CD4-positive, alpha-beta T cell (primary cell): ENCODE measurements at regions not wholly inside any gene's neighbourhood (a gene's known extent, or its start where the extent isn't known, plus 50 kb on each side); places are given as distances from the start of the nearest gene placed in this dataset.

Experiments used
- ATAC-seq: fragments of 200-7000 bp; cut with Tn5 transposase; one replicate; pipeline ENCODE4 v1.10.0; 2022; ENCODE audit warnings: mild to moderate bottlenecking; ENCODE audit not compliant: poor library complexity
- CTCF ChIA-PET: fragments of 350-600 bp; sonication (Branson Sonifier 250); formaldehyde crosslinking; loops from one replicate; lab custom pipeline; 2021; ENCODE audit warnings: antibody characterized with exemption, inconsistent platforms; lab: Charles Lee
- POLR2A ChIA-PET: fragments of 350-600 bp; sonication (Branson Sonifier 250); formaldehyde crosslinking; loops from one replicate; lab custom pipeline; 2021; ENCODE audit warnings: antibody characterized with exemption, inconsistent platforms; lab: Charles Lee
- DNase-seq, 14 experiments: peaks; one replicate each; pipeline ENCODE4 v3.0.0-alpha.2; 2013 to 2020; ENCODE audit warnings: mixed read lengths in 2 of 14
- H3K27ac ChIP-seq, 2 donors: one replicate each; pipeline versions ENCODE4 v1.5.1 to v1.7.0; 2013; ENCODE audit warnings: low read length in 2 of 2, low read depth in 1 of 2, mild to moderate bottlenecking in 1 of 2
- H3K27me3 ChIP-seq, 2 experiments: 1 replicate in 1 of 2; 2 replicates in 1 of 2; pipeline versions ENCODE4 v1.6.1 to v1.7.0; 2013; ENCODE audit warnings: low read length in 2 of 2, control low read depth in 1 of 2, mild to moderate bottlenecking in 1 of 2, moderate library complexity in 1 of 2; ENCODE audit not compliant: insufficient read depth in 2 of 2, control insufficient read depth in 1 of 2
- H3K36me3 ChIP-seq: one replicate; pipeline ENCODE4 v1.6.1; 2013; ENCODE audit warnings: low read length, control low read depth; ENCODE audit not compliant: insufficient read depth
- H3K4me1 ChIP-seq: one replicate; pipeline ENCODE4 v1.6.1; 2013; ENCODE audit warnings: low read length, control low read depth; ENCODE audit not compliant: insufficient read depth
- H3K4me3 ChIP-seq: one replicate; pipeline ENCODE4 v1.5.1; 2013; ENCODE audit warnings: mild to moderate bottlenecking, low read length, moderate library complexity
- H3K9me3 ChIP-seq, 2 experiments: 1 replicate in 1 of 2; 2 replicates in 1 of 2; pipeline versions ENCODE4 v1.6.1 to v1.7.0; 2013; ENCODE audit warnings: low read length in 2 of 2, mild to moderate bottlenecking in 2 of 2, control low read depth in 1 of 2, moderate library complexity in 1 of 2; ENCODE audit not compliant: control insufficient read depth in 1 of 2, insufficient read depth in 1 of 2
- H3K27ac Mint-ChIP-seq: one replicate; pipeline ENCODE4 v1.8.0; 2020; ENCODE audit warnings: mixed read lengths
- H3K27me3 Mint-ChIP-seq: one replicate; pipeline ENCODE4 v1.8.0; 2021; ENCODE audit warnings: mixed read lengths
- H3K36me3 Mint-ChIP-seq: one replicate; pipeline ENCODE4 v1.8.0; 2021; ENCODE audit warnings: low read depth, mixed read lengths
- H3K4me1 Mint-ChIP-seq: one replicate; pipeline ENCODE4 v1.8.0; 2021; ENCODE audit warnings: low read depth, mixed read lengths
- H3K4me3 Mint-ChIP-seq: one replicate; pipeline ENCODE4 v1.8.0; 2020; ENCODE audit warnings: mild to moderate bottlenecking, mixed read lengths
- H3K9me3 Mint-ChIP-seq: one replicate; pipeline ENCODE4 v1.8.0; 2020; ENCODE audit warnings: mixed read lengths
- intact Hi-C, 2 experiments: fragments of 100-400 bp; cut with DNase I in 1 of 2; cut with micrococcal nuclease in 1 of 2; formaldehyde crosslinking; loops; one replicate each; pipeline versions ENCODE4 v1.15.1 to v1.9.0; 2023 to 2025; cut with DNase I, micrococcal nuclease
- TF ChIP-seq, protein P1 (sequence below): fragments of 200-600 bp; IDR thresholded peaks from one replicate; pipeline ENCODE4 v1.8.0; 2022; ENCODE audit warnings: antibody characterized with exemption, mild to moderate bottlenecking

DNA sequence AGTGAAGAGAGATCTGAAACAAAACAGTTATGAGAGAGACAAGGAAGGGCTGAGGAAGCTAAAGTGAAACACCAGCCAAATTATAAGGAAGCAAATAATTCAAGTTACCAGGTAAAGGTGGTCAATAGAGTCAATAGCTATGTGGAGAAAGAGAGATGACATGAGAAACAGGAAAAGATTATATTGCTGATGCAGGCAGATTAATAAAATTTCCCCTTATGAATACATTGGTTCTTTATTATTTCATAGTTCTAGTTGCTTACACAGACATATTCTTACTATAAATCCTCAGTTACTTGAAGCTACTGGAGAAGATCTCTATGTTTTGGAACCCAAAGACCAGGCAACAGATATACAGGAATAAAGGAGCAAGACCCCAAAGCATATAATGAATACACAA is 273.7 kb upstream of the CTSO start:
- POLR2A ChIA-PET = no interaction called here
- Histone ChIP-seq H3K9me3 (no peaks in the 10 kb centered on the region), H3K4me3 (no peak overlapping the region), H3K4me1 (no peaks in the 10 kb centered on the region), H3K27me3 (no peaks in the 10 kb centered on the region), H3K27ac (no peak overlapping the region), H3K36me3 (no peaks in the 10 kb centered on the region)
- TF ChIP-seq, protein P1, sequence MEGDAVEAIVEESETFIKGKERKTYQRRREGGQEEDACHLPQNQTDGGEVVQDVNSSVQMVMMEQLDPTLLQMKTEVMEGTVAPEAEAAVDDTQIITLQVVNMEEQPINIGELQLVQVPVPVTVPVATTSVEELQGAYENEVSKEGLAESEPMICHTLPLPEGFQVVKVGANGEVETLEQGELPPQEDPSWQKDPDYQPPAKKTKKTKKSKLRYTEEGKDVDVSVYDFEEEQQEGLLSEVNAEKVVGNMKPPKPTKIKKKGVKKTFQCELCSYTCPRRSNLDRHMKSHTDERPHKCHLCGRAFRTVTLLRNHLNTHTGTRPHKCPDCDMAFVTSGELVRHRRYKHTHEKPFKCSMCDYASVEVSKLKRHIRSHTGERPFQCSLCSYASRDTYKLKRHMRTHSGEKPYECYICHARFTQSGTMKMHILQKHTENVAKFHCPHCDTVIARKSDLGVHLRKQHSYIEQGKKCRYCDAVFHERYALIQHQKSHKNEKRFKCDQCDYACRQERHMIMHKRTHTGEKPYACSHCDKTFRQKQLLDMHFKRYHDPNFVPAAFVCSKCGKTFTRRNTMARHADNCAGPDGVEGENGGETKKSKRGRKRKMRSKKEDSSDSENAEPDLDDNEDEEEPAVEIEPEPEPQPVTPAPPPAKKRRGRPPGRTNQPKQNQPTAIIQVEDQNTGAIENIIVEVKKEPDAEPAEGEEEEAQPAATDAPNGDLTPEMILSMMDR = no peak
- DNase-seq = no peak
- no peak overlapping the region for H3K4me3 Mint-ChIP-seq
- H3K27me3 Mint-ChIP-seq = no peaks in the 10 kb centered on the region
- H3K9me3 Mint-ChIP-seq = no peaks in the 10 kb centered on the region
- intact Hi-C loops = no loop called here
- no peak overlapping the region for H3K27ac Mint-ChIP-seq
- no peaks in the 10 kb centered on the region for H3K4me1 Mint-ChIP-seq
- no peak for ATAC-seq
- no peaks in the 10 kb centered on the region for H3K36me3 Mint-ChIP-seq
- CTCF ChIA-PET = no interaction called here

DNA sequence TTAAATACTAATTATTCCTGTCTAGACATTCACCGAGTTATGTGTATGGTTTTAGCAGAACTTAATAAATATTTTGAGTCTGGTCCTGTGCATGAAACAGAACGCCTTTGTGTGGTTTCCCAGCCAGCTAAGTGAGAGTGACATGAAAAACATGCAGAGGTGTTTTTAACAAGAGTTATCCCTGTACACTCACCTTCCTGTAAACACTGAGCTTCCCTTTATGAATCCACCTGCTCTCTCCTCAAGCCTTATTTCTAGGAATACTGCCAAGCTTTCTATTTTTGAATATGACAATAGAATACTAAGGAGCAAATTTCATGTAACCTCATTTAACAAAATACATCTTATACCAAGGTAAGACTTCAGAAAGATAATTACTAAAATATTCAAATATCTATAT is 270.3 kb upstream of the CTSO start:
- Histone ChIP-seq H3K4me1 (no peaks in the 10 kb centered on the region), H3K27ac (no peak overlapping the region), H3K27me3 (no peaks in the 10 kb centered on the region), H3K36me3 (no peaks in the 10 kb centered on the region), H3K4me3 (no peak overlapping the region), H3K9me3 (peaks cover 0 to under 1% of the 10 kb centered on the region in 2 experiments)
- Mint-ChIP-seq H3K27ac (no peak overlapping the region), H3K4me1 (no peaks in the 10 kb centered on the region), H3K4me3 (no peak overlapping the region), H3K9me3 (no peaks in the 10 kb centered on the region), H3K27me3 (no peaks in the 10 kb centered on the region), H3K36me3 (no peaks in the 10 kb centered on the region)
- ATAC-seq = no peak
- intact Hi-C loops = no loop called here
- ChIA-PET POLR2A (no interaction called here), CTCF (no interaction called here)
- no peak for DNase-seq
- TF ChIP-seq, protein P1 = no peak

DNA sequence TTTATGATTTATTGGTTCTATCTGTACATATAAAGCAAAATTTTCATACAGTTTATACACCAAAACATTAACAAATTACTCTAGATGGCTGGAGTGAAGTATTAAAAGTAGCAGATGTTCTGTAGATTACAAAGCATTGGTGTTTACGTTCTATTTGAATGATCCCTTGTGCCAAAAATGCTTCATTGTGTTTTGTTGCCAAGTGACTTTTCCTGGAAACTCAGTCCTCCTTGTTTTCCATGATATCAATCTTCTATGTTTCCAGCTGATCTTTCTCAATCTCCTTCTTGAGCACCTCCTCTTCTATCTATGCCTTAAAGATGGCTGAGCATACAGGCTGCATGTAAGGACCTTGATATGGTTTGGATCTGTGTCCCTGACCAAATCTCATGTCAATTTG is 263.6 kb upstream of the CTSO start:
- DNase-seq = no peak
- ChIA-PET POLR2A (no interaction called here), CTCF (no interaction called here)
- H3K36me3 ChIP-seq = no peaks in the 10 kb centered on the region
- intact Hi-C loops = no loop called here
- H3K27ac ChIP-seq = no peak overlapping the region
- no peaks in the 10 kb centered on the region for H3K9me3 Mint-ChIP-seq
- no peaks in the 10 kb centered on the region for H3K4me1 ChIP-seq
- H3K27me3 ChIP-seq = no peaks in the 10 kb centered on the region
- no peak overlapping the region for H3K4me3 ChIP-seq
- TF ChIP-seq, protein P1 = no peak
- H3K4me1 Mint-ChIP-seq = no peaks in the 10 kb centered on the region
- peaks cover 0 to 11% of the 10 kb centered on the region in 2 experiments for H3K9me3 ChIP-seq
- ATAC-seq = no peak
- H3K36me3 Mint-ChIP-seq = no peaks in the 10 kb centered on the region
- no peaks in the 10 kb centered on the region for H3K27me3 Mint-ChIP-seq
- no peak overlapping the region for H3K27ac Mint-ChIP-seq
- no peak overlapping the region for H3K4me3 Mint-ChIP-seq
